ENCODE measurements at regions not wholly inside any gene's neighbourhood (a gene's known extent, or its start where the extent isn't known, plus 50 kb on each side); places are given as distances from the start of the nearest gene placed in this dataset.

DNA sequence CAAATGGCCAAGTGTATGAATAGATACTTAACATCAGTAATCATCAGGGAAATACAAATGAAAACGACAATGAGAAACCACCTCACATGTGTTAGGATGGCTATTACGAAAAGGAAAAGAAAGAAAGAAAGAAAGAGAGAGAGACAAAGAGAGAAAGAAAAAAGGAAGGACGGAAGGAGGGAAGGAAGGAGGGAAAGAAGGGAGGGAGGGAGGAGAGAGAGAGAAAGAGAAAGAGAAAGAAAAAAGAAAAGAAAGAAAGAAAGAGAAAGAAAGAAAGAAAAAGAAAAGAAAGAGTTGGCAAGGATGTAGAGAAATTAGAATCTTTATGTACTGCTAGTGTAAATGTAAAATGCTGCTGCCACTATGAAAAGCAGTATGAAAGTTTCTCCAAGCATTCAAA lies 90.7 kb upstream of the DPT start:
- CTCF ChIA-PET (ENCODE audit: unreplicated experiment): no interaction called here
- Histone ChIP-seq H3K4me2 (ENCODE audit: low read length) (no peak overlapping the region), H3K4me1 (ENCODE audit: insufficient read depth, low read length, poor library complexity, severe bottlenecking) (no peaks in the 10 kb centered on the region), H3K36me3 (ENCODE audit: insufficient read depth, low read length) (no peaks in the 10 kb centered on the region), H3K4me3 (ENCODE audit: low read depth, low read length, poor library complexity, severe bottlenecking) (no peak overlapping the region), H3K79me2 (ENCODE audit: insufficient read depth, low read depth, low read length) (no peaks in the 10 kb centered on the region), H3K9me2 (ENCODE audit: insufficient read depth, low read length) (no peaks in the 10 kb centered on the region), H3K9me3 (ENCODE audit: low read length) (no peaks in the 10 kb centered on the region), H2AFZ (ENCODE audit: low read length) (no peak overlapping the region), H3K27ac (ENCODE audit: low read depth, low read length, poor library complexity, severe bottlenecking) (no peak overlapping the region), H4K20me1 (ENCODE audit: insufficient read depth, low read length) (no peaks in the 10 kb centered on the region)
- BruUV-seq (replicated peaks): no TSS peak
- intact Hi-C loops (cut with micrococcal nuclease; ENCODE audit: unreplicated experiment): no loop called here
- DNase-seq (ENCODE audit: low spot score): no peak
- POLR2A ChIA-PET: no interaction called here
- TF ChIP-seq, protein P1, sequence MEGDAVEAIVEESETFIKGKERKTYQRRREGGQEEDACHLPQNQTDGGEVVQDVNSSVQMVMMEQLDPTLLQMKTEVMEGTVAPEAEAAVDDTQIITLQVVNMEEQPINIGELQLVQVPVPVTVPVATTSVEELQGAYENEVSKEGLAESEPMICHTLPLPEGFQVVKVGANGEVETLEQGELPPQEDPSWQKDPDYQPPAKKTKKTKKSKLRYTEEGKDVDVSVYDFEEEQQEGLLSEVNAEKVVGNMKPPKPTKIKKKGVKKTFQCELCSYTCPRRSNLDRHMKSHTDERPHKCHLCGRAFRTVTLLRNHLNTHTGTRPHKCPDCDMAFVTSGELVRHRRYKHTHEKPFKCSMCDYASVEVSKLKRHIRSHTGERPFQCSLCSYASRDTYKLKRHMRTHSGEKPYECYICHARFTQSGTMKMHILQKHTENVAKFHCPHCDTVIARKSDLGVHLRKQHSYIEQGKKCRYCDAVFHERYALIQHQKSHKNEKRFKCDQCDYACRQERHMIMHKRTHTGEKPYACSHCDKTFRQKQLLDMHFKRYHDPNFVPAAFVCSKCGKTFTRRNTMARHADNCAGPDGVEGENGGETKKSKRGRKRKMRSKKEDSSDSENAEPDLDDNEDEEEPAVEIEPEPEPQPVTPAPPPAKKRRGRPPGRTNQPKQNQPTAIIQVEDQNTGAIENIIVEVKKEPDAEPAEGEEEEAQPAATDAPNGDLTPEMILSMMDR (conservative IDR thresholded peaks at IDR 0.05; ENCODE audit: low read length): no peak
- no peak for TF ChIP-seq EZH2phosphoT487 (IDR thresholded peaks at IDR 0.05; ENCODE audit: borderline replicate concordance, low read depth, low read length)

DNA sequence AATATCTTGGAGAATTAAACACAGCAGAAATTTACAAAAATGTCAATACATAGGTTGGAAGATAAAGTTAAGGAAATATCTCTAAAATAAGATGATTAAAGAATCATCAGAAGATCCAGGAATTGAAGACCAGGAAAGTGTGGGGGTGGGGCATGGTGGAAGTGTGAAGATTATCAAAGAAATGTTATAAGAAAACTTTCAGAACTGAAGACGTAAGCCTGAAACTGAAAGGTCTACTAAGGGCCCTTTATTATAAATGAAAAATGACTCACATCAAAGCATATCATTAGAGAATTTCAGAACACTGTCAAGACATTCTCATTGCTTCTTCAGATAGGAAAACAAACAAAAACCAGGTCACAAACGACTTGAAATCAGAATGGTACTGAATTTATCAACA lies 92.4 kb upstream of the DPT start:
- Histone ChIP-seq H3K4me1 (ENCODE audit: insufficient read depth, low read length, poor library complexity, severe bottlenecking) (no peaks in the 10 kb centered on the region), H4K20me1 (ENCODE audit: insufficient read depth, low read length) (no peaks in the 10 kb centered on the region), H3K27ac (ENCODE audit: low read depth, low read length, poor library complexity, severe bottlenecking) (no peak overlapping the region), H3K79me2 (ENCODE audit: insufficient read depth, low read depth, low read length) (no peaks in the 10 kb centered on the region), H3K36me3 (ENCODE audit: insufficient read depth, low read length) (no peaks in the 10 kb centered on the region), H2AFZ (ENCODE audit: low read length) (no peak overlapping the region), H3K4me2 (ENCODE audit: low read length) (no peak overlapping the region), H3K9me2 (ENCODE audit: insufficient read depth, low read length) (no peaks in the 10 kb centered on the region), H3K9me3 (ENCODE audit: low read length) (no peaks in the 10 kb centered on the region), H3K4me3 (ENCODE audit: low read depth, low read length, poor library complexity, severe bottlenecking) (no peak overlapping the region)
- intact Hi-C loops (cut with micrococcal nuclease; ENCODE audit: unreplicated experiment): no loop called here
- POLR2A ChIA-PET: interaction anchor here (0.8 kb wide), 1 partner anchor 413 kb away, joined by 3 read pairs; no protein-coding TSS in a partner anchor
- no TSS peak for BruUV-seq (replicated peaks)
- DNase-seq (ENCODE audit: low spot score): no peak
- no peak for TF ChIP-seq EZH2phosphoT487 (IDR thresholded peaks at IDR 0.05; ENCODE audit: borderline replicate concordance, low read depth, low read length)
- TF ChIP-seq, protein P1 (conservative IDR thresholded peaks at IDR 0.05; ENCODE audit: low read length): no peak
- CTCF ChIA-PET (ENCODE audit: unreplicated experiment): no interaction called here

DNA sequence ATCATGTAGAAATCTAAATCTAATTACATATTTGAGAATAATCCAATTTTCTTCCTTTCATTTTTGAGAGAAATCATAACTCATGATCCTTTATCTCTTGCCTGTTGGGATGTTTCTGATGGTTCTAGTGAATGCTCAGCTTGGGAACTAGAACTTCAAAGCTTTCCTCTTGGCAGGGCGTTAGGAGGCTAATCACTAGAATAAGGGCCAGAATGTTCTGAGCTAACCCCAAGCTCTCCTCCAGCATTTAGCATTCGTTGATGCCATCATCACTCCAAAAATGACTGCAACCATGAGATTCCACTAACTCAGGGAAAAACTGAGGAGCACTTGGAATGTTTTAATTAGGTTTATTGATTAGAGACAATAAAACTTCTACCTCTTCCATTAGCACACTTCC lies 93.9 kb upstream of the DPT start:
- TF ChIP-seq, protein P1 (conservative IDR thresholded peaks at IDR 0.05; ENCODE audit: low read length): no peak
- TF ChIP-seq EZH2phosphoT487 (IDR thresholded peaks at IDR 0.05; ENCODE audit: borderline replicate concordance, low read depth, low read length): no peak
- DNase-seq (ENCODE audit: low spot score): no peak
- Histone ChIP-seq H3K9me3 (ENCODE audit: low read length) (no peaks in the 10 kb centered on the region), H4K20me1 (ENCODE audit: insufficient read depth, low read length) (no peaks in the 10 kb centered on the region), H3K4me1 (ENCODE audit: insufficient read depth, low read length, poor library complexity, severe bottlenecking) (no peaks in the 10 kb centered on the region), H3K27ac (ENCODE audit: low read depth, low read length, poor library complexity, severe bottlenecking) (no peak overlapping the region), H3K4me3 (ENCODE audit: low read depth, low read length, poor library complexity, severe bottlenecking) (no peak overlapping the region), H3K79me2 (ENCODE audit: insufficient read depth, low read depth, low read length) (no peaks in the 10 kb centered on the region), H3K9me2 (ENCODE audit: insufficient read depth, low read length) (no peaks in the 10 kb centered on the region), H3K36me3 (ENCODE audit: insufficient read depth, low read length) (no peaks in the 10 kb centered on the region), H2AFZ (ENCODE audit: low read length) (no peak overlapping the region), H3K4me2 (ENCODE audit: low read length) (no peak overlapping the region)
- intact Hi-C loops (cut with micrococcal nuclease; ENCODE audit: unreplicated experiment): no loop called here
- no TSS peak for BruUV-seq (replicated peaks)
- ChIA-PET CTCF (ENCODE audit: unreplicated experiment) (no interaction called here), POLR2A (no interaction called here)
